Aorta (tissue), 5 donors: ENCODE measurements at regions not wholly inside any gene's neighbourhood (a gene's known extent, or its start where the extent isn't known, plus 50 kb on each side); places are given as distances from the start of the nearest gene placed in this dataset.
"Not testable (repeated sequence)": the region's sequence is repeated elsewhere in the genome, so short reads cannot be mapped to it uniquely, and the experiment has no call there.

ENCODE experiments used
- ATAC-seq: fragments of 200-7000 bp; cut with Tn5 transposase; one replicate; pipeline ENCODE4 v1.9.1; 2022; ENCODE audit warnings: moderate library complexity; ENCODE audit not compliant: low FRiP score
- DNase-seq, 2 donors: peaks; one replicate each; pipeline ENCODE4 v3.0.0-alpha.2; 2020
- H3K27ac ChIP-seq, 2 donors: one replicate each; pipeline ENCODE4 v1.5.1; 2013; ENCODE audit warnings: low read length in 2 of 2, mild to moderate bottlenecking in 2 of 2, moderate library complexity in 2 of 2, control low read depth in 1 of 2, inconsistent platforms in 1 of 2, low read depth in 1 of 2
- H3K27me3 ChIP-seq, 2 donors: one replicate each; pipeline ENCODE4 v1.6.1; 2013; ENCODE audit warnings: control low read depth in 1 of 2, low read length in 1 of 2, mild to moderate bottlenecking in 1 of 2, moderate library complexity in 1 of 2; ENCODE audit not compliant: insufficient read depth in 2 of 2, control insufficient read depth in 1 of 2
- H3K36me3 ChIP-seq, 2 donors: one replicate each; pipeline ENCODE4 v1.6.1; 2013; ENCODE audit warnings: control low read depth in 1 of 2, low read length in 1 of 2, mild to moderate bottlenecking in 1 of 2; ENCODE audit not compliant: insufficient read depth in 2 of 2, control insufficient read depth in 1 of 2
- H3K4me1 ChIP-seq, 2 donors: one replicate each; pipeline ENCODE4 v1.6.1; 2013; ENCODE audit warnings: low read length in 2 of 2, control low read depth in 1 of 2, mild to moderate bottlenecking in 1 of 2, moderate library complexity in 1 of 2; ENCODE audit not compliant: insufficient read depth in 2 of 2, control insufficient read depth in 1 of 2
- H3K4me3 ChIP-seq, 2 donors: one replicate each; pipeline ENCODE4 v1.5.1; 2013; ENCODE audit warnings: low read length in 2 of 2, control low read depth in 1 of 2, mild to moderate bottlenecking in 1 of 2
- H3K9me3 ChIP-seq: one replicate; pipeline ENCODE4 v1.6.1; 2013; ENCODE audit warnings: mild to moderate bottlenecking, low read length; ENCODE audit not compliant: control insufficient read depth
- WGBS, 2 donors: extraction: QIAGEN DNeasy Blood & Tissue Kit; methylation state at CpG; one replicate each; pipeline ENCODE4 v1.1.7; 2013; 5-methylcytosine and 5-hydroxymethylcytosine counted together
- intact Hi-C, 2 donors: fragments of 100-400 bp; cut with DNase I; formaldehyde crosslinking; loops; one replicate each; pipeline versions ENCODE4 v1.14.2 to v1.15.0; 2022
- donor health status: healthy with polysubstance abuse.
- donor health status: Bipolar disorder and iron deficiency.
- donor health status: DM: no; HTN: no; CAD: no.
- donor health status: DM: no; HTN: no; CAD: no.
- donor health status: DM: yes; HTN: yes; CAD: no.

DNA sequence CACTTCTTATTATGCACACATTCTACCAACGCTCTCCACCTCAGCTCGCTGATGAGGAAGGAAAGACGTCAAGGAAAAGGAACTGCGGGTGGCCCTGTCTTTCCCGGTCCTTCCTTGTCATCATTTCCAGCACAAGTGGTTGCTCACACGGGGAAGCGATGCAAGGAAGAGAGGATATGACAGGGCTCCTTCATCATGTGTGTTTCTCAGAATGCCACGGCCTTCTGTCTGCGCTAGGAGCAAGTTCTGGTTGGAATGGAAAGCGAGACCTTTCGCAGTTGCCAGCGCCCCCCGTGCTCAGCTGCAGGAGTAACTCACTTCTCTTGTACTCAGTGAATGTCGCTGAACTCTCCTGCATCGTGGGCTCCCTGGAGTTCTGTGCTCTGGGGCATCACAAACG lies 191.8 kb upstream of the GLI2 start:
- ATAC-seq (no peak), DNase-seq (peak in 1 of 2 donors; percentile 75)
- 94 to 95% methylated on average over 16 of the region's 16 CpGs for WGBS, 2 donors
- intact Hi-C loops = loop anchor here (5.0 kb wide), 1 partner anchor 72 kb away; no protein-coding TSS in a partner anchor
- Histone ChIP-seq H3K27ac (no peak overlapping the region), H3K4me1 (no peaks in the 10 kb centered on the region), H3K27me3 (no peaks in the 10 kb centered on the region), H3K4me3 (no peak overlapping the region), H3K36me3 (no peaks in the 10 kb centered on the region), H3K9me3 (no peaks in the 10 kb centered on the region)

DNA sequence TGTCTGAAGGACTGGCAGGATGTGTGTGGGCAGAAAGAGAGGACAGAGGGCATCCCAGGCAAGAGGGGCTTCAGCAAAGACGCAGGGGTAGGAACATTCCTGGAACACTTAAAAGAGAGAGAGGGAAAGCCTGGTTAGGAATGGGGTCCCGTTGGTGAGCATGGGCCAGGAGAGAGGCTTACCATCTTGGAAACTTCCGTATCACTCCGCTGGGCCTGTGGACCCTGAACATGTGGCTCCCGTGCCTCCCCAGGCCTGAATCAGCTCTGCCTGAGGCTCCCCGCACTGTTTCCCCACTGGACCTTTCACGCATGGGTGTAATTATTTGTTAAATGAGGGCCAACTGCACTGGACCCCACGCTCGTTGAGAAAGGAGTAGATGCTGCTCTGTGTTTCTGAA lies 191.1 kb upstream of the GLI2 start:
- Histone ChIP-seq H3K27ac (no peak overlapping the region), H3K9me3 (no peaks in the 10 kb centered on the region), H3K27me3 (no peaks in the 10 kb centered on the region), H3K4me1 (no peaks in the 10 kb centered on the region), H3K4me3 (no peak overlapping the region), H3K36me3 (no peaks in the 10 kb centered on the region)
- DNase-seq = peak in 1 of 2 donors; percentile 44
- ATAC-seq = no peak
- intact Hi-C loops = loop anchor here (5.0 kb wide), 1 partner anchor 72 kb away; no protein-coding TSS in a partner anchor
- WGBS, 2 donors = 90 to 94% methylated on average over 9 of the region's 9 CpGs

DNA sequence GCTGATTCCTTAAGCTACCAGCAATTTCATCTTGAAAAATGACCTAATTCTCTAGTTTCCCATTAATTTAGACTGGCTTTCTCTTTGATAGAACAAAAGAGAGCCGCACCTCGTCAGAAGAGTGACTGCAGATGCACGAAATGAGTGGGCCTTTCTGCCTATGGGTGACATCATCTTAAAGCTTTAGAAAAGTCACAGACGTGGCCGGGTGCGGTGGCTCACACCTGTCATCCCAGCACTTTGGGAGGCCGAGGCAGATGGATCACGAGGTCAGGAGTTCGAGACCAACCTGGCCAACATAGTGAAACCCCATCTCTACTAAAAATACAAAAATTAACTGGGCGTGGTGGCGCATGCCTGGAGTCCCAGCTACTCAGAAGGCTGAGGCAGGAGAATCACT lies 190.7 kb upstream of the GLI2 start:
- ATAC-seq, H3K4me1 ChIP-seq, H3K27me3 ChIP-seq, intact Hi-C loops, H3K9me3 ChIP-seq, H3K27ac ChIP-seq, H3K4me3 ChIP-seq, H3K36me3 ChIP-seq: not testable (repeated sequence)
- WGBS, 2 donors = 91 to 93% methylated on average over 11 of the region's 11 CpGs
- DNase-seq = peak in 1 of 2 donors; percentile 10

DNA sequence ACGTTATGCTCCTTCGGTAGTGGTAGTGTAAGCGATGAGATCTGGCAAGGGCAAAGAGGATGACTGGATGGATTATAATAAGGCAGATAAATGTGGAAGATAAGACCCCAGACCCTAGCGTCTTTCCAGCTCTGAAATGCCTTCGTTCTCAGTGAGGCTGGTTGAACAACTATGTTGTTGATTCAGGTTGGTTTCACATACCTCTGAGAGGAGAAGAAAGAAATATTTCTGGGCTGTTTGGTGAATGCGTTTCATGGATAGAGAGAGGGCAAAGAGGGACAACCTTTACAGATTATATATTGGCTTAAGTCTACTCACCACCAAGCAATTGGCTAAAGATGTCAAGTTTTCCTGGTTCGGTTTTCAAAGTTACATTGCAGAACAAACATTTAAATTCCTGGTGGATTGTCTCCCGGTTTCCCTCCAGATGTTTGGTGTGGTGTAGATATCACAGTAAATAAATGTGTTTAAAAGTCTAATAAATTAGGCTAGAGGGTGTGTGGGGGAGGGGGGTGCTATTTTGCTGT lies 190.1 kb upstream of the GLI2 start:
- intact Hi-C loops = no loop called here

DNA sequence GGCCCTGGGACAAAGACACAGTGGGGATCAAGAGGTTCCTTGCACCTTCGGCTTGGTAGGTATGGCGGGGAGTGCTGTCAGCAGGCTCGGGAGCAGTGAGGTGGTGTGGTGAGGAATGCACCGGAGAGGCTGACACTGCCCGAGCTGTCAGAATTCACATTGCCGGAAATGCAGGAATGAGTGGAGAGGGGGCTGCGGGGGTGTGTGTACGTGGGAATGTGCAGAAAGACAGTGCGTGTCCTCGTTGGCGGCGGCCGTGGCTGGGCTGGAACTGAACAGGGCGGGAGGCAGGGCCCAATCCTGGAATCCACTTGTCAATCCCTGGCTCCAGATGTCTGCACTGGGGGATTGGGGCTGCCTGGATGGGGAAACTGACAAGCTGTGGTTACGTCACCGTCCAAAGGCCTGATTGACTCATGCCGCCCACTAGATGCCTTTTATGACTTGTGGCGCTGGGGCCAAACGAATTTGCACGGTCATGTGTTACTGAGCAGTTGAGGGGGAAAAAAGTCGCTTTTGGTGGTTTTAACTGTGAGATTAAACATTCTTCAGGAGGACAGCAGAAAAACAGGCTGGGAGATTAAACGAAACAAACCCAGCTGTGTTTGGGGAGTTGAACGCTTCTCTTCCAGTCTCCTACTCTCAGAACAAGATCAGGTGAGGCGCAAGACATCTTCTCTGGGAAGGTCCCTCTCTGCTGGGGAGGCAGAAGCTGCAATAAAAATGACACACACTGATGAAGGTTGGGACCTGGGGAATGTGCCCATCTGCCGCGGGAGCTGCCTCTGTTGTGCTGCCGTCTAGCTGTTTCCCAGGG lies 189.4 kb upstream of the GLI2 start:
- no peaks in the 10 kb centered on the region for H3K9me3 ChIP-seq
- H3K4me1 ChIP-seq = no peaks in the 10 kb centered on the region
- intact Hi-C loops = no loop called here
- 74 to 76% methylated on average over 27 of the region's 27 CpGs for WGBS, 2 donors
- H3K36me3 ChIP-seq = no peaks in the 10 kb centered on the region
- H3K27me3 ChIP-seq = no peaks in the 10 kb centered on the region
- ATAC-seq (peak; percentile 64), DNase-seq (peak; percentile 62 to 91)
- H3K27ac ChIP-seq = no peak overlapping the region
- H3K4me3 ChIP-seq = no peak overlapping the region

More for the DNA sequence above, 190.1 kb upstream of the GLI2 start:
- no peaks in the 10 kb centered on the region for H3K4me1 ChIP-seq
- ATAC-seq (no peak), DNase-seq (no peak)
- H3K27ac ChIP-seq = no peak overlapping the region
- H3K4me3 ChIP-seq = no peak overlapping the region
- H3K27me3 ChIP-seq = no peaks in the 10 kb centered on the region
- WGBS, 2 donors = 68 to 84% methylated on average over 8 of the region's 8 CpGs
- no peaks in the 10 kb centered on the region for H3K9me3 ChIP-seq
- no peaks in the 10 kb centered on the region for H3K36me3 ChIP-seq

DNA sequence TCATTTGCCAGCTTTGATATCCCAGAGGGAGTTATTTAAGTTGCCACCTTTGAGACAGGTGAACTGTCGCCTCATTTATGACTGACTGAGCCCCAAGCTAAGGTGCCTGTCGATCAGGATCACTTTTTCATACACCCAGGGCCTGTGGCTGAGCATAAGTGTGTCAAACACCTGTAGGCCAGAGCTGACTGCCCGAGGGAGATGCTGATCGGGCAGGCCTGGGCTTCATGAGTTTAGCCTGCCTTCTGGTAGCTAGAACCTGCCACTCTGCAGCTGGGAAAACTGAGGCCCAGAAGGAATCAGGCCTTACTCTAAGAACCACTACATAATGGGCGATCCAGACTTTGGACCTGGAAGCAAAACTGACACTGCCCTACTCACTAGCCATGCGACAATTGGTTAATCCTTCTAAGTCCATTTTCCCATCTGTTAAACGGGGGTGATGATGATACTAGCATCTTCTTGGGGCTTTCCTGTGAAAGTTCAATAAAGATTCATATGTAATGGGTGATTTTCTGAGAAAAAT lies 188.7 kb upstream of the GLI2 start:
- H3K27ac ChIP-seq = no peak overlapping the region
- no peak overlapping the region for H3K4me3 ChIP-seq
- no peaks in the 10 kb centered on the region for H3K4me1 ChIP-seq
- H3K36me3 ChIP-seq = no peaks in the 10 kb centered on the region
- no peaks in the 10 kb centered on the region for H3K27me3 ChIP-seq
- intact Hi-C loops = no loop called here
- no peaks in the 10 kb centered on the region for H3K9me3 ChIP-seq
- WGBS, 2 donors = 95 to 98% methylated on average over 7 of the region's 7 CpGs
- DNase-seq = peak in 1 of 2 donors; percentile 13
- ATAC-seq = no peak

DNA sequence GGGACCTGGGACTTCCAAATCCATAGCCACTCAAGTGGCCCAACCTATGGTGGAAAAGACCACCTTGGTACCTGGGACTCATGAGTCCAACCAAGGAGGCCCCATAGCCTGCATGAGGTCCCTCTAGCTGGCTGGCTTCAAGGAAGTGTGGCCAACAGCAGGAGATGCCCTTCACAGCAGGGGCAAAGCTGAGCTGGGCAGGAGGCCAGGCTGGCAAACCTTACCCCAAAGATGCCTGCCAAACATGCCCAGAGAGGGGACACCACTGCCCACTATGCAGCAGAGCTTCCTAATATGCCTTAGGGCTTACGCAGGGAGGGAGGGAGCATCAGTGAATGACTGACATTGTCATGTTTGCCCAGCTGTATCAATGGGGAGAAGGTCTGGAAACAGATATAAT lies 188.0 kb upstream of the GLI2 start:
- ATAC-seq (no peak), DNase-seq (peak in 1 of 2 donors; percentile 29)
- Histone ChIP-seq H3K4me1 (no peaks in the 10 kb centered on the region), H3K36me3 (no peaks in the 10 kb centered on the region), H3K9me3 (no peaks in the 10 kb centered on the region), H3K4me3 (no peak overlapping the region), H3K27ac (no peak overlapping the region), H3K27me3 (no peaks in the 10 kb centered on the region)
- 100% methylated on average over 1 of the region's 1 CpG for WGBS, 2 donors
- intact Hi-C loops = no loop called here

DNA sequence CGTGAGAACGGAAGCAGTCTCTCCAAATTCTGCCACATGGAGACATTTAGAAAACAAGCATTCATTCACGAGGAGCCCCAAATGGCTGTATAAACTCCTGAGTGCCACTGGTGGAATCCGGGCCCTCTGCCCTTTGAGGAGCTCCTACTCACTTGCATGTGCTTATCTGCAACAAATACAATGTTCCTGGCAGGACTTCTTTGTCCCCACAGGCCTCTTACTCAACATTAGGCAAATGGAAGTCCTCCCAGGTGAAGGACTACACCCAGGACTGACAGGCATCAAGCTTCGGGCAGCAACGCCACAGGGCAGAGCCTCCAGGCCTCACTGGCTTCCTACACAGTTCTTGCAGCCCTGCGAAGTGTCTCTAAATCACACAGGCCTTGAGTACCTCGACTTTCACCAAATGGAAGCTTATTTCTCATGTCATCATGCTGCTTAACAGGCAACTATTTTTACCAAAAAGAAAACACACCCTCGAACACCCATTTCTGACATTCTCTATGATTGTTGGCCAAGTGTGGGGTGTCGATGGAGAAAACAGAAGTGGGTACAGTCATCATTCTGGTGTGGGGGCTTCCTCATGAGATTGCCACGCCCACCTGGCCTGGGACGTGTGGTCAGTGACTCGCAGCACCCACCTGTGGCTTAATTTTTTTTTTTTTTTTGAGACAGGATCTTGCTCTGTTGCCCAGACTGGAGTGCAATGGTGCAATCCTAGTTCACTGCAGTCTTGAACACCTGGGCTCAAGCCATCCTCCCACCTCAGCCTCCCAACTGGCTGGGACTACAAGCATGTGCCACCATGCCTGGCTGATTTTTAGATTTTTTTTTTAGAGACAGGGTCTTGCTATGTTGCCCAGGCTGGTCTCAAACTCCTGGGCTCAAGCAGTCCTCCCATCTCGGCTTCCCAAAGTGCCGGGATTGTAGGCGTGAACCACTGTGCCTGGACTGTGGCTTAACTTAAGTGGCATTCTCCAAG lies 186.8 kb upstream of the GLI2 start:
- intact Hi-C loops = no loop called here

More for the DNA sequence above, 186.8 kb upstream of the GLI2 start:
- H3K27me3 ChIP-seq = no peaks in the 10 kb centered on the region
- no peak overlapping the region for H3K27ac ChIP-seq
- 80 to 81% methylated on average over 16 of the region's 16 CpGs for WGBS, 2 donors
- H3K36me3 ChIP-seq = no peaks in the 10 kb centered on the region
- DNase-seq (peak in 1 of 2 donors; percentile 45), ATAC-seq (no peak)
- H3K4me3 ChIP-seq = no peak overlapping the region
- H3K9me3 ChIP-seq = no peaks in the 10 kb centered on the region
- peaks cover 0 to 3% of the 10 kb centered on the region in 2 donors for H3K4me1 ChIP-seq
